Thymus (tissue), 11 donors: ENCODE measurements at regions not wholly inside any gene's neighbourhood (a gene's known extent, or its start where the extent isn't known, plus 50 kb on each side); places are given as distances from the start of the nearest gene placed in this dataset.

ENCODE experiments used
- DNase-seq, 9 donors: peaks; one replicate each; pipeline ENCODE4 v3.0.0-alpha.2; 2013; ENCODE audit warnings: low spot score in 9 of 9, low read depth in 6 of 9, missing footprints in 1 of 9
- H3K27ac ChIP-seq, 2 donors: one replicate each; pipeline ENCODE4 v1.5.1; 2013; ENCODE audit warnings: control low read depth in 1 of 2, low read depth in 1 of 2, low read length in 1 of 2, mild to moderate bottlenecking in 1 of 2, moderate library complexity in 1 of 2
- H3K27me3 ChIP-seq, 2 donors: one replicate each; pipeline ENCODE4 v1.5.1; 2013; ENCODE audit warnings: low read length in 1 of 2; ENCODE audit not compliant: control insufficient read depth in 2 of 2, insufficient read depth in 1 of 2
- H3K36me3 ChIP-seq, 2 donors: one replicate each; pipeline ENCODE4 v1.5.1; 2013; ENCODE audit warnings: low read length in 1 of 2, mild to moderate bottlenecking in 1 of 2, moderate library complexity in 1 of 2; ENCODE audit not compliant: control insufficient read depth in 2 of 2, insufficient read depth in 2 of 2
- H3K4me1 ChIP-seq, 2 donors: one replicate each; pipeline ENCODE4 v1.5.1; 2013; ENCODE audit warnings: low read length in 2 of 2; ENCODE audit not compliant: control insufficient read depth in 2 of 2, insufficient read depth in 2 of 2
- H3K4me3 ChIP-seq, 2 donors: one replicate each; pipeline ENCODE4 v1.5.1; 2013; ENCODE audit warnings: low read length in 2 of 2, control low read depth in 1 of 2, mild to moderate bottlenecking in 1 of 2
- H3K9me3 ChIP-seq, 2 donors: one replicate each; pipeline ENCODE4 v1.5.1; 2013; ENCODE audit warnings: low read length in 1 of 2, mild to moderate bottlenecking in 1 of 2; ENCODE audit not compliant: control insufficient read depth in 2 of 2, insufficient read depth in 1 of 2
- WGBS: extraction: QIAGEN DNeasy Blood & Tissue Kit; methylation state at CpG from one replicate; pipeline ENCODE4 v1.1.7; 2013; 5-methylcytosine and 5-hydroxymethylcytosine counted together
- donor health status: healthy.

DNA sequence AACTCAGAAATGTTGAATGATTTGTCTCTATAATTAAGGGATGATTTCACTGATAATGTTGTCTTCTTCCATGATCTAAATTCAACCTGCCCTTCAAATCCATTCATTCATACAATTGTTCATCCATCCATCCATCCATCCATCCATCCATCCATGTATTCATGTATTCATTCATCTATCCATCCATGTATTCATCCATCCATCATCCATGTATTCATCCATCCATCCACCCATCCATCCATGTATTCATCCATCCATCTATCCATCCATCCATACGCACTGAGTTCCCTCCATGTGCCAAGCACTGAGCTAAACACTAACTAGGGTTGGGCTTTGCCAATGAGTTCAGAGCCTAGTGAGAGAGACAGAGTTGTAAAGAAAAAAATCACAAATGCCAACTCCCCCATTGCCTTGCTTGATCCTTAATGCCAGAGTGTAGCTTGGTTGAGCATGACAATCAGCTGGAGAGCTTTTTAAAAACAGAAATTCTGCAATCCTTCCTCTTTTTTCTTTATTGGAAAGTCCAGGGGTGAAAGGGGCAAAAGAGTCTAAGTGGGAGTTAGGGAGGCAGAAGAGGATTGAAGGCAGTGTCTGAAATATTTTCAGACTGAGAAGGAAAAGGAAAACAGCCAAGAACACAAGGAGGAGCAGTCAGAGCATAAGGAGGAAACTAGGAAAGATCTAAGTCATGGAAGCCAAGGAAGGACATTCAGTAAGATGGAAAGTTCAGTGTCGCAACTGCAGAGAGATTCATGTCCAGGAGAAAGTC lies 92.4 kb upstream of the ERG start:
- Histone ChIP-seq H3K27me3 (no peaks in the 10 kb centered on the region), H3K36me3 (no peaks in the 10 kb centered on the region), H3K4me3 (no peak overlapping the region), H3K4me1 (no peaks in the 10 kb centered on the region), H3K9me3 (no peaks in the 10 kb centered on the region), H3K27ac (no peak overlapping the region)
- WGBS, result 97% methylated on average over 2 of the region's 2 CpGs
- no peak for DNase-seq

- Histone ChIP-seq H3K4me1 (no peaks in the 10 kb centered on the region), H3K4me3 (no peak overlapping the region), H3K27ac (no peak overlapping the region), H3K36me3 (no peaks in the 10 kb centered on the region), H3K9me3 (no peaks in the 10 kb centered on the region), H3K27me3 (no peaks in the 10 kb centered on the region)
- WGBS, result 98% methylated on average over 1 of the region's 1 CpG
- no peak for DNase-seq
These were observed 92.9 kb upstream of the ERG start for GRCh38 chr21:38591218-38591537.

DNA sequence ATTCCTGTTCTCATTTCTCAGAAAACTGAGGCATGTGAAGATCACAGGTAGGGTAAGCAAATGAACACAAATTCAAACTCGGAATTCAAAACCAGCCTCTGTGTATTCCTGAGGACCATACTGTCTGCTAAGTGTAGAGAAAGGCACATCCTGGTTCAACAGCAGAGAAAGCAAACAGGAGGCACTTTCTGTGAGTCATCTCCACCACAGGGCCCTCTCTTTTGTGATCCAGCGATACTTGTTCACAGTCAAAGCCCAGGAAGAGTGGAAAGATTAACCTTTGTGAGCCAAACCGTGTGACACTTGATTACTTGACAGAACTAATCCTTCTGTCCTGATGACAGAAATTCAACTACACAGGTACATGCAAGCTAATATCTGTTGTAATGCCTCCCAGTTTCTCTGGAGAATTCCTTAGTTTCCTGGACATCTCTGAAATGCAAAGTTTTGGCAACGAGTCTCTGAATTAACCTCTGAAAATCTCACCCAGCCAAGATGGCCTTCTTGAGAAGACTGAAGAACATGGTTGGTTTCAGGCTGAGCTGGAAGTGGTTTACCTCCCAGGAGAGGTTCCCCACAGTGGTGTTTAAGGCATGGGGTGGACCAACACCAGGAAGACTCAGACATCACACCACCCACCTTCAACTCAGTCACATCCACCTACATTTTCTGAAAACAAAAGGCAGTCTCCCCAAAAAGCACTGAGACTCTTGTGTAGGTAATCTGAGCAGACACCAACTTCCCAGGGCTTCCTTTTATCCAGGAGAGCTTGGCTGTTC lies 98.2 kb upstream of the ERG start:
- DNase-seq, result no peak
- 82% methylated on average over 4 of the region's 4 CpGs for WGBS

GRCh38 chr21:38597421-38597820 lies 99.1 kb upstream of the ERG start:
- no peaks in the 10 kb centered on the region for H3K4me1 ChIP-seq
- DNase-seq, result no peak
- no peak overlapping the region for H3K27ac ChIP-seq
- WGBS, result 83% methylated on average over 2 of the region's 2 CpGs
- no peaks in the 10 kb centered on the region for H3K9me3 ChIP-seq
- no peak overlapping the region for H3K4me3 ChIP-seq
- no peaks in the 10 kb centered on the region for H3K27me3 ChIP-seq
- no peaks in the 10 kb centered on the region for H3K36me3 ChIP-seq

More for the DNA sequence above, 98.2 kb upstream of the ERG start:
- Histone ChIP-seq H3K4me3 (no peak overlapping the region), H3K36me3 (no peaks in the 10 kb centered on the region), H3K27ac (no peak overlapping the region), H3K4me1 (no peaks in the 10 kb centered on the region), H3K27me3 (no peaks in the 10 kb centered on the region), H3K9me3 (no peaks in the 10 kb centered on the region)

DNA sequence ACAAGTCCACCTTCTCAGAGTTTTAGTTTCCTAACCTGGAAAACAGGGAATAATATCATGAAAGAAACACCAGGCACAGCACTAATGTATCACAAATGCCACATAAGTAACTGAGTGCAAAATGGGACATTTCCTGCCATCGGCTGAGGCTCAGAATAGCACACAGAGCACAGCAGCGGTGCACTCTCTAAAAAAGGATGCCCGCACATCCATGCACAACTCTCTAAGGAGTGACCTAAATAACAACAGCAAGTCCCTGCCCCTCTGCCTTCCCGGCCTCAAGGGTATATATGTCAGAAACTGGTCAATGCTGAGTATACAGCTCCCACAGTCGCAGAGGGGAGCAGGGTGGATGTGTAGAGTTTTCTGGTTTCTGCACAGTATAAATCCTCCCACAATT lies 100.1 kb upstream of the ERG start:
- no peak overlapping the region for H3K27ac ChIP-seq
- H3K9me3 ChIP-seq, result no peaks in the 10 kb centered on the region
- H3K36me3 ChIP-seq, result no peaks in the 10 kb centered on the region
- no peak overlapping the region for H3K4me3 ChIP-seq
- H3K27me3 ChIP-seq, result no peaks in the 10 kb centered on the region
- WGBS, result 94% methylated on average over 5 of the region's 5 CpGs
- H3K4me1 ChIP-seq, result no peaks in the 10 kb centered on the region
- no peak for DNase-seq

GRCh38 chr21:38599381-38599975 lies 101.2 kb upstream of the ERG start:
- H3K27ac ChIP-seq, result no peak overlapping the region
- 86% methylated on average over 8 of the region's 8 CpGs for WGBS
- H3K9me3 ChIP-seq, result no peaks in the 10 kb centered on the region
- H3K4me1 ChIP-seq, result no peaks in the 10 kb centered on the region
- no peaks in the 10 kb centered on the region for H3K27me3 ChIP-seq
- no peak overlapping the region for H3K4me3 ChIP-seq
- no peaks in the 10 kb centered on the region for H3K36me3 ChIP-seq
- no peak for DNase-seq

DNA sequence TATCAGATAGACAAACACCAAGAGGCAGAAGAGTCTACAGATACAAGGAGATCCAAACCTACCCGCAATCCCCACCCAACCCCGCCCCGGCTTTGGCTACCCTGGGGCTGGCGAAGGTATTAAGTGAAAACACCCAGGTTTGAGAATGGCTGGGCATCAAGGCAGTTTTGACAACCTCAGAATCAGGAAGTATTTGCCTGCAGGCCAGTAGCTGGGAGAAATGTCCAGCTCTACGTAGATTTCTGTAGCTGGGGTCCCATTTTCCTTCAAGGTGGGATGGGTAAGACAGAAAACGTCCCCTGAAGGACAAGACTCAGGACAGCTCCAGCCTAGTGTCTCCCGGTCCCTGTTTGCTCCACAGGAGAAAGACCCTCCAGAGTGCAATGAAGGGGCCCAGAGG lies 101.8 kb upstream of the ERG start:
- Histone ChIP-seq H3K4me3 (no peak overlapping the region), H3K27ac (no peak overlapping the region), H3K36me3 (no peaks in the 10 kb centered on the region), H3K9me3 (no peaks in the 10 kb centered on the region), H3K27me3 (no peaks in the 10 kb centered on the region), H3K4me1 (no peaks in the 10 kb centered on the region)
- DNase-seq, result no peak
- 99% methylated on average over 7 of the region's 7 CpGs for WGBS

- H3K27ac ChIP-seq, result no peak overlapping the region
- WGBS, result 97% methylated on average over 3 of the region's 3 CpGs
These were observed 107.0 kb upstream of the ERG start for GRCh38 chr21:38605236-38605635.

DNA sequence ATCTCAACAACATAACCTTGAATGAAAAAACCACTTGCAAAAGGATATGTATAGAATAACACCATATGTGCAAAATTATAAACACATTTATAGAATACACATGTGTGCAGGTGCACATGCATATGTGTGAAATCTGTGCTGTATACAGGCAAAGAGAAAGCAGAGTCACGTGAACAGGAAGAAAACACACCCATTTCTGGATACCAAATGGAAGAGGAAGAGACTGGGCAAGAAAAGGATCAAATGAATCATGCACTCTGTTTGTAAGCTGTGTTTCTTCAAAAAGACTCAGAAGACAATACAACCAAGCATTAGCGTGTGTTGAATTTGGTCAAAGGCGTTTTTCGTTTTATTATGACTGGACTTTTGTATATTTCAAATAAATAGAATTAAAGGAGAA lies 111.3 kb upstream of the ERG start:
- WGBS, result 94% methylated on average over 4 of the region's 4 CpGs
- Histone ChIP-seq H3K4me3 (no peak overlapping the region), H3K27me3 (no peaks in the 10 kb centered on the region), H3K9me3 (no peaks in the 10 kb centered on the region), H3K36me3 (no peaks in the 10 kb centered on the region), H3K4me1 (no peaks in the 10 kb centered on the region), H3K27ac (no peak overlapping the region)
- no peak for DNase-seq

More at GRCh38 chr21:38605236-38605635, 107.0 kb upstream of the ERG start:
- no peak overlapping the region for H3K4me3 ChIP-seq
- H3K9me3 ChIP-seq, result no peaks in the 10 kb centered on the region
- no peaks in the 10 kb centered on the region for H3K27me3 ChIP-seq
- no peaks in the 10 kb centered on the region for H3K36me3 ChIP-seq
- no peaks in the 10 kb centered on the region for H3K4me1 ChIP-seq
- DNase-seq, result no peak
